Cardiac fibroblast (primary cell): ENCODE measurements at regions not wholly inside any gene's neighbourhood (a gene's known extent, or its start where the extent isn't known, plus 50 kb on each side); places are given as distances from the start of the nearest gene placed in this dataset.

Source experiments
- DNase-seq, 2 donors: peaks; one replicate each; pipeline versions ENCODE4 v3.0.0 to v3.0.0-alpha.2; 2010; ENCODE audit warnings: low read depth in 2 of 2
- H3K4me3 ChIP-seq, 2 donors: replicated peaks in 1 of 2; 1 replicate in 1 of 2; 2 replicates in 1 of 2; pipeline ENCODE4 v1.5.1; 2011; ENCODE audit warnings: low read depth in 2 of 2, low read length in 2 of 2, mild to moderate bottlenecking in 2 of 2, moderate library complexity in 1 of 2
- TF ChIP-seq, protein P1 (sequence below): IDR thresholded peaks from one replicate; pipeline ENCODE4 v1.5.1; 2011; ENCODE audit warnings: low read depth, mild to moderate bottlenecking, low read length, inconsistent platforms

DNA sequence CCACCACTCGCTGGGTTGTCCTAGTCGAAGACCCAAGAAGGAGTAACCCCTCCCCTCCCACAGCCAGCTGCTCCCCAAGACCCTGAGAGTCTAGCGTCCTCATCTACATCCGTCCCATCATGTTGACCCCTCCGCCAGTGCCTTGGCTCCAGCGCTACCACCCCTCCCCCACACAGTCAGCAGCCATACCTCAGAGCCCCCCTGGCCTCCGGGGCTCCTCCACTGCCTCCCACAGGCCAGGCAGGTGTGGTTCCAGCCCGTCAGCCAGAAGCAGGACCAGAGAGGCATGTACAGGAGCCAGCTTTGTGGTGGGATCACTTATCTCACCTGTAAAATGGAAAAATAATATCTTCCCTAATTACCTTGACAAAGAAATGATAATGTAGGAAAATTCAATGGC lies 51.5 kb upstream of the PHF21B start:
- H3K4me3 ChIP-seq, result no peak overlapping the region
- TF ChIP-seq, protein P1, sequence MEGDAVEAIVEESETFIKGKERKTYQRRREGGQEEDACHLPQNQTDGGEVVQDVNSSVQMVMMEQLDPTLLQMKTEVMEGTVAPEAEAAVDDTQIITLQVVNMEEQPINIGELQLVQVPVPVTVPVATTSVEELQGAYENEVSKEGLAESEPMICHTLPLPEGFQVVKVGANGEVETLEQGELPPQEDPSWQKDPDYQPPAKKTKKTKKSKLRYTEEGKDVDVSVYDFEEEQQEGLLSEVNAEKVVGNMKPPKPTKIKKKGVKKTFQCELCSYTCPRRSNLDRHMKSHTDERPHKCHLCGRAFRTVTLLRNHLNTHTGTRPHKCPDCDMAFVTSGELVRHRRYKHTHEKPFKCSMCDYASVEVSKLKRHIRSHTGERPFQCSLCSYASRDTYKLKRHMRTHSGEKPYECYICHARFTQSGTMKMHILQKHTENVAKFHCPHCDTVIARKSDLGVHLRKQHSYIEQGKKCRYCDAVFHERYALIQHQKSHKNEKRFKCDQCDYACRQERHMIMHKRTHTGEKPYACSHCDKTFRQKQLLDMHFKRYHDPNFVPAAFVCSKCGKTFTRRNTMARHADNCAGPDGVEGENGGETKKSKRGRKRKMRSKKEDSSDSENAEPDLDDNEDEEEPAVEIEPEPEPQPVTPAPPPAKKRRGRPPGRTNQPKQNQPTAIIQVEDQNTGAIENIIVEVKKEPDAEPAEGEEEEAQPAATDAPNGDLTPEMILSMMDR, result no peak

DNA sequence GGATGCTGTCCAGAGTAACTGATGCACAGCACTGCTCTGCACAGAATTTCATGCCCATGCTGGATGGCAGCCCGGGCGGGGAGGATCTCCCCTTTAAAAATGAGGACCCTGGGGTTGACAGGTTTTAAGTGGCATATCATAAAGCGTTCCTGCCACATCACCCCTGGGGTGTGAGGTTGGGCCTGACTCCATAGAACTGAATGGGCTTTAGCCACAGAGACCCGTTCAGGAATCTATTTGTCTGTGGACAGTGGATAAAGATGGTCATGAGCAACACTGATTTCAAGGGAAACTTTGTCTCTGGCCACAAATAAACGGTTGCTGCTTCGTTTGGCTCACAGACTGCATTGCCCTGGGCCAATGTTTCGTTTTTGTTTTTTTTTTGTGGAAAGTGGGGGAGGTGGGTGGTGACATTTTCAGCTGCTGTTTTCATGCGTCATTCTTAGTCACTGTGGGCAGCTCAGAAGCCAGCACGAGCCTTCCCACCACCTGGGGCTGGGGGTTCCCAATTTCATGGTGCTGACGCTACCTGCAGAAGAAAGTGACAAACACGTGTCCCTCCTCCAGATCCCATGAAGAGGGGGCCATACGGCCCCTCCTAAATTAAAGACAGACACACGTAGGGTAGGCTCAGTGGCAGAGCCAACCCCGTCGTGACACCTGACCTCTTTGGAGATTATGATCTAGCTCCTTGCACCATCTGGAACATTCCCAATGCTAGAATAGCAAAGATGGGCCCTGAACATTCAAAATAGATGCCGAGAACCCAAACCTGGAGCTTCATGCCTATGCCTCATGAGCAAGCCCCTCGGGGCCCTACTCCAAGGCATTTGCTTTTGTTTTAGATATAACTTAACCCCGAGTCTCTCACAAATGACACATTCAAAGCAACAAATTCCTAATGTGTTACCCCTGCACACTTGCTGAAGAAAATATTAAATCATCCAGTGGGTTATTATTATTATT lies 54.8 kb upstream of the PHF21B start:
- TF ChIP-seq, protein P1, result no peak
- peak; percentile 31 to 78 for DNase-seq
- H3K4me3 ChIP-seq, result no peak overlapping the region

More for the DNA sequence above, 51.5 kb upstream of the PHF21B start:
- DNase-seq, result no peak

DNA sequence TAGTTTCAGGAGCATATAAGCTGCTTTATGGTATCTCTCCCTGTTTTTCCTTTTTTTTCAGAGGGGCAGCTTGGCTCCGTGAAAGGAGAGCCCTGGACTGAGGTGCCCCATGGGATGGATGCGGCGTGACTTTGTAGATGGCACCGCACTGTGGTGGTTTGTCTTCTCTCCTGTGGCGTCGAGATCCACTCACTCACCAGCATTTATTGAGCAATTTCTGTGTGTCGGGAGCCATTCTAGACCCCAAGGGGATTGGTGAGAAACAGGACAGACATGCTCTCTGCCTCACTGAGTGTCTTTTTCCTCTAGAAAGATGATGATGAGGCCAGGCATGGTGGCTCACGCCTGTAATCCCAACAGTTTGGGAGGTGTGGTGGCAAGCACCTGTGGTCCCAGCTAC lies 55.9 kb upstream of the PHF21B start:
- TF ChIP-seq, protein P1, result no peak
- peak in 1 of 2 donors; percentile 6 for DNase-seq

DNA sequence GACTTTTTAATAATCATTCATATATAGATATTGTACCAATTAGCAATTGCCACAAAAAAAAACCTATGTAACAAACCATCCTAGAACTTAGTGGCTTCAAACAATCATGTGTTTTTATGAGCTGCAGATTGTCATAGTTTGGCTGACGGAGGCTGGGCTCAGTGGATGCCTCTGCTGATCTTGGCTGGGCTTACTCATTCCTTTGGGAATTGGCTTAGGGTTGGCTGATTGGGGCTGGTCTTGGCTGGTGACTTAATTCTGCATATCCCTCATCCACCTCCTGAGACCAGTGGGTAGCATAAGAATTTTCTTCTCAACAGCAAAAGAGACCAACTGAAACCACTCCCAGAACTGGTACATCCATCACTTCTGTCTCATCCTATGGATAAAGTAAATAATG lies 57.9 kb upstream of the PHF21B start:
- peak in 1 of 2 donors; percentile 28 for DNase-seq
- H3K4me3 ChIP-seq, result no peak overlapping the region
- TF ChIP-seq, protein P1, result no peak

More for the DNA sequence above, 55.9 kb upstream of the PHF21B start:
- H3K4me3 ChIP-seq, result no peak overlapping the region

DNA sequence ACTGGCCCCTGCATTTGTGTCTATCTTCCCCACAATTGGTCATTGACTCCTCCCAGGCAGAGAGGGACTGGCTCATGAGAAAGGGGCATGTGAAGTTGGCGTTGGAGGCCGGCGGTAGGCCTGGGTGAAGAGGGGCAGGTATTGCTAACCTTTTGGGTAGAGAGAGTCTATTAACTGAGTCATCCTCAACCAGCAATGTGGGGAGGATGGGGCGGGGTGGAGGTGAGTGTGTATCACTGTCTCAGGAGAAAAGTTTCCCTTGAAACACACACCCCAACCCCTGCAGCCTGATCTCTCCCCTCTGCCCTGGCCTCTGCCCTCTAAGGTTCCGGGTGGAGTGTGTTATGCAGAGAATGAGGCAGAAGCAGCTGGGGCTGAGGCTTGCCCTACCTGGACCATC lies 60.1 kb upstream of the PHF21B start:
- no peak for DNase-seq
- TF ChIP-seq, protein P1, result no peak
- no peak overlapping the region for H3K4me3 ChIP-seq

DNA sequence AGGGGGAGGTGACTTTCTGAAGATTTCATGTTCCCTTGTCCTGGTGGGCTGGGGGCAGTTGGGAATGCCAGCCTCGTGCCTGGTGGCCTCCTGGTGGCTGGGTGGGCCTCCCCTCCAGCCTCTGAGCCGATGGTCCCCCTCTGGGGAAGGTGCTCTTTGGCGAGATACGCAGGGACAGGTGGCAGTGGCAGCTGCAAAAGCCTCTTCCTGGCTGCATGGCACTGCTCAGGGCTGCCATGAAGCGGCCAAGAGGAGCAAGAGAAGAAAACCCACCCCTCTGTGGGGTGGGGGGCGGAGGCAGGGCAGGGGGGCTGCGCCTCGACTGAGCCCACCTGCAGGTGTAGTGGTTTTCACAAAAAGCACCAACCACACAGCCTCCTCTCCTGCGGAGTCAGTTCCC lies 61.8 kb upstream of the PHF21B start:
- no peak overlapping the region for H3K4me3 ChIP-seq
- TF ChIP-seq, protein P1, result no peak
- no peak for DNase-seq
